AG08395 (cell line): ENCODE measurements at regions not wholly inside any gene's neighbourhood (a gene's known extent, or its start where the extent isn't known, plus 50 kb on each side); places are given as distances from the start of the nearest gene placed in this dataset.
"Not testable (repeated sequence)": the region's sequence is repeated elsewhere in the genome, so short reads cannot be mapped to it uniquely, and the experiment has no call there.

Experiments
- DNase-seq: peaks from one replicate; pipeline ENCODE4 v3.0.0; 2012; ENCODE audit warnings: mixed read lengths, low spot score

DNA sequence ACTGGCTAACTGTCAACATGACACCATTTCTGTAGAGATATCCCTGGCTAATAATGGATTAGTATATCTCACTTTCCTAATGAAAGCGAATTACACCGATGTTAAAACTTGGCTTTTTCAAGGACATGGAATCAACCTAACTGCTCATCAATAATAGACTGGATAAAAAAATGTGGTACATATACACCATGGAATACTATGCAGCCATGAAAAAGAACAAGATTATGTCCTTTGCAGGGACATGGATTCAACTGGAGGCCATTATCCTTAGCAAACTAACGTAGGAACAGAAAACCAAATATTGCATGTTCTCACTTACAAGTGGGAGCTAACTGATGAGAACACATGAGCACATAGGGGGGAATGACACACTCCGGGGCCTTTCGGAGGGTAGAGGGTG, 62.6 kb downstream of the ZIC1 start:
- no peak for DNase-seq

DNA sequence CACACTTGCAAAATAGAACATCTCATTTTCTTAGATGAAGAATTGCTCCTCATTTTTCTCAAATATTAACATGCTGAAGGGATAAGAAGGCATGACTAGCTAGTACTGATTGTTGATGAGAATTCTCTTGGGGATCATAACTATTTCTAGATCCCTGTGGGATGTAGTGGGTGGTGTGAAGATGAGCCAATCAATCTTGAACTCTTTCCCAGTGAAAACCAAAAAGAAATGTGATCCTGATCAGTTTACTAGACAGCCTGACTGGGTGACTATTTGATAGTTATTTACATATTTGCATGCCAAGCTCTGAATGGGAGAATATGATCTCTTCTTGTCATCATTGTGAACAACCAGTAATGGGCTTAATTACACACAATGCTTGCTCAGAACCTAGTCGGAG, 63.7 kb downstream of the ZIC1 start:
- DNase-seq = no peak

DNA sequence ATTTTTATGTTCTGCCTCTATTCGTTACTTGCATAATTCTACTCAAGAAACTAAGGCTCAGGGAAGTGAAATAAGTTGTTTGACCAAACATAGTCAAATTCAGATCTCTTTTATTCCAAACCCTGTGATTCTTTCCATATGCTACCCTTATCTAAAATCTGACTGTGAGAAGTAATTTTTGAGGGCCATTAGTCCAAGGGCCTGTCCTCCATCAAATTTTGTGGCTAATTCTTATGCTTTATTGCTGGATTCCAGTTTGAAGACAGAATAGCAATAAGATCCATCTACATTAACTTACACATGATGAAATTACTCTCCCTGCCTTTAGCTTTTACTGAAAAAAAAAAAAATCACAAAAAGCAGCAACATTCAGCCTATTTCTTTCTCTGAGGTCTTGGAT, 74.0 kb downstream of the ZIC1 start:
- DNase-seq = no peak

DNA sequence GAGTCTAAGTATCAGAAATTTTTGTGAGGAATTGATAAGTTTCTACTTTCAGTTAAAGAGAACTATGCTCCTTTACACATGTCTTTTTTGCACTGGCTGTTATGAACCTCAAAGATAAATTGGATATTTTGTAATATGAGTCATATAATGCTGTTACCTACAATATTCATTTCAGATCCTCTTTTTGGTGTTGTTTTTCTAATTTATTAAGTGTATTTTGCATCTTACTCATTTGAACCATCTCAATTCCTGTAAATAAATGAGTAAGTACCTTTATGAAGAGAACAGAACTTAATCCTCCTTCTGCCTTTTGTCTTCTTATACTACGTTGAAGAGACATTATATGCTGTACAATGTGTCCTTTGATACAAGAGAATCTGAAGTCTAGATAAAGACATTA, 74.4 kb downstream of the ZIC1 start:
- DNase-seq = no peak

DNA sequence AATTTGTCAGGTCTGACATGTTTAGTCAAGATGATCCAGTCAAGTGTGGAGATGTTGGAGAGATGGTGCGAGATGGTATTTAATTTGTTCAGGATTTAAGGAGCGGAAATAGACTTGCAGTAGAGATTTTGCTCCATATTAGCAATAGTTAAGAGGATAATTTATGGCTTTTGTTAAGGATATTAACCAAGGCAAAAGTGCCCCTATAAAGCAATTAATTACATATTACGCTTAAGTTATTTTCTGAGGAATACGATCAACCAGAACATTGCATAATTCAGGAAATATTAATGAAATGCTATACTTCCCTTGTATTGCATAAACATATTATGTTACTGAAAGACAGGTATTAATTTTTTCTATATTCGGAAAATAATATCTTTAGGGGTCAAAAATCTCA, 83.9 kb downstream of the ZIC1 start:
- DNase-seq = no peak

DNA sequence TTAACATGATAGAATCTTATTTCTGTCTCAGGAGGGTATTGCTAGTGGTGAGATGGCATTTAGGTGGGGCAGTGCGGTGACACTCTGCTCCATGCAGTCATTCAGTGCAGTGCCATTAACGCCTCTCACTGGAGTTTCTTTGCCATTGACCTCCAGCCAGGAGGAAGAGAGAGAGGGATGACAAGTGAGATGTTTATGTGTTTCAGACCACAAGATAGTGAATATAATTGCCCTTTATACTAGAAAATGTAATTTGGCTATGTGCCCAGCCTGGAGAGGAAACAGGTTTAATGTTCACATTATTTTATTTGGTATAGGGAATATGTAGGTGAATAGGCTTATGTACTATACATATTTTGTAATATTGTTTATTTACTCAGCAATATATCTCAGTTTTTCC, 84.5 kb downstream of the ZIC1 start:
- no peak for DNase-seq

DNA sequence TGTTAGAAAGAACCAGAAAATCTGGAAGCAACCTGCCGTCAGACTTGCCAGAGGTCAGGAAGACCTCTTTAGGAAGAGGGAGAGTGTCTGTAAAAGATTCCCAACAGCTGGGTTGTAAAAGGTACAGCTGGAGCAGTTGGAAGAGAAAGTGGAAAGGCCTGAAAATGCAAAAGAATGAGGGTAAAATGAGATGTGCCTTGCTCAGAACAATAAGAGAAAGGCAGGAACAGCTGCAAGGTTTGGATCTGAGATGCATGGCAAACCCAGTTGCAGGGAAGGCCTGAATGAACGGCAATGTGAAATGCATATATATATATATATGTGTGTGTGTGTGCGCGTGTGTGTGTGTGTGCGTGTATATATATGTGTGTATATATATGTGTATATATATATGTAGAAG, 88.1 kb downstream of the ZIC1 start:
- no peak for DNase-seq

DNA sequence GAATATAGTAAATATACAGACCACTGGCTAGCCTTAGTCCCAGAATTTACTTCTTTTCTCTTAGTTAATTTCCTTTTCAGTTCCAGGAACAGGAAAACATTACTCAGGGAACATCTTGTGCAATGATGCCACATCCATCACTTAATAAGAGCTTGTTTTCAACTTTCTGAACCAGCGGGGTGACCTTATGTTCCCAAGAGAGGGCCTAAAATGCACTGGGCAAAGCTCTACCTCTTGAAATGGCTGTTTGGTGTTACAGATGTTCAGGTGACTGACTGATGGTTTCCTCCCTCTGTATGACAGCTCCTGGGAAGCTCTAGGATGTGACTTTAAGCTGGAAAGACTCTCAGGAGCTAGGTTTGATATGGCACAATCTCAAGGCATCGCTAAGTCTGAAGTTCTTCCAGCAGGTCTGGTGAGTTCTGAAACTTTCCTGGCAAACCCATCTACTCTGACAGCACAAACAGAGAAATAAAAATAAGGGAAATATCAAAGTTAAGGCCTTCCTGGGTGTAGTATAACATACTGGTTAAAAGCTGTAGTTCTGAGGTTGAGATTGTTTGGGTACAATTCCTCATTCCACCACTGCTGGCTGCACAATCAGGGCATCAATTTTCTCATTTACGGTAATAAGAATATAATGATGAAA, 98.6 kb downstream of the ZIC1 start:
- DNase-seq = no peak

DNA sequence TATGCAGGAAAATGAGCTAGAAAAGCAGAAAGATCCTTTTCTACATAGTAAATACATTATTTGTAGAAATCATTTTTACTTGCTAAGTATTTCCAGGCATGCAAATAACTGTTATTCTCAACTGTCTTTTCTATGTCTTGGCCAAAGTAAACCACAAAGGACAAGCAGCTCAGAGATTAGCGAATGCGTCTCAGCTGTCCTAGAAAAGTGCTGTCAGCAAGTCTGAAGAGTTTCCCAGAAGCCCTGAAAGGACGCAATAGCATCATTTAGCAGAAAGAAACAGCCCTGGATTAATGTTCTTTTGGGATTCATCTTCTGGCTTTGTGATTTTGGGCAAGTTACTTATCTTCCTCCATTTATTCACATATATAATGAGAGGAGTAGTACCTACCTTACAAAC, 100.3 kb downstream of the ZIC1 start:
- DNase-seq = no peak

DNA sequence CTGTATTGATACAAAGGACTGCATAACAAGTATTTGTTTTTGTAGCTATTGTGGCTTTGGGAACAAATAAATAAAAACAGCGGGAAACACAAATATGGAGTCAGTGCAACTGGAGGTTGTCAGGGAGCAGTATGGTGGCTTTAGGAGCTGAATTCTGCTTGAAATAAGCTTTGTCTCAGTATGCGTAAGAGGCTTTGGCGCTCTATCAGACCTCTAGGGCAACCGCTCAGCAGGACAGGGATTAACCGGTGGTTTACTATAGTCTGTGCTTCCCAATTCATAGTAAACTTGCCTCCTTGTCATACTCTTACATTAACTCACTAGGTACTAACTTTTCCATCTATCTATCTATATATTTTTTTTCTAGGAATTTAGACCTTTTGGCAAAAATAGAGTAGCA, 104.6 kb downstream of the ZIC1 start:
- DNase-seq = no peak

DNA sequence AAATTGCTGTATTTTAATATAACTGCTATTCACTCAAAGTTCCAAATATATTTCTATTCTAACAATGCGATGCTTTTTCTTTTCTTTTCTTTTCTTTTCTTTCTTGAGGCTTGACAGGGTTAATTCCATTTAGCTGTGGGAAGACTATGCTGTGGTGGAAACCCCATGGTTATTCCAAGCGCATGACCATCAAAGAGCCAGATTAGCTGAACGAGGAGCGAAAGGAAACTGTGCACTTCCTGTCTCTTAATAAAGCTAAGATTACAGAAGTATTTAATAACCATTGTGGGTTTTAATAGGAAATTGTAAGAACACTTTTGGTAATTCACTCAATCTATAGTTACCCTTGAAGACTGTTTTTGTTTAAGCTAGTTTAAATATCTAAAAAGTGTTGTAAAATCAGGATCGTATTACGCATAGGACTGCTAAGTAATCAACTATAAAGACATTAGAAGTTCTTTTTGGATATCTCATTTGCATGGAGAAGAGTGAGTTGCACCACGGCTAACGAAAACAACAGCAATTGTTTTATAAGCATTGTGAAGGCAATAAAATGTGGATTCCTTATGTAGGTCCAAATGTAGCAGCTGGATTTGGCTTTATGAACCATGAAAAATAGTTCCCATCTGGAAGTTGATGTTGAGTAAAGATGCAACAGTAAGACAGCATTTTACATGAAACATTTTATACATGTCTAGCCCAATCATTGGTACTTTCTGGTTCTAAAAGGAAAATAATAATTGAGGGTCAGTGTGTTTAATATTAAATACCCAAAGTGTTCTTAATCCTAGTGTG, 105.4 kb downstream of the ZIC1 start:
- DNase-seq = no peak

DNA sequence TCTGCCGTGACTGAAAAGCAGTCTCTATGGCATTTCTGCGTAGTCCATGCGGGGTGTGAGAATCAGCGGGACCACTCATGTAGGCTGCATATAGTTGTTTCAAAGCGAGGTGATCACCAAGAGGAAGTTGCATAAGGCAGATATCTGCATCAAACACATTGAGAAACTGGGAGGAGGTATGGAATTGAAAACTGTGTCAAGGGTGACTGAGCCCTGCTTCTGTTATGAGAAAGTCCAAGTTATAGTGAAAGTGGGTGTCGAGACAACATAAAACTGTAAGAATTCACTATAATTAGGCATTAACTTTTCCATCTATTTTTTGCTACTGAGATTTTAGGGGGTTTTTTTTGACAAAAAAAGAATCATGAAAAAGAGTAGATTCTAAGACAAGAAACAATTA, 109.3 kb downstream of the ZIC1 start:
- no peak for DNase-seq

DNA sequence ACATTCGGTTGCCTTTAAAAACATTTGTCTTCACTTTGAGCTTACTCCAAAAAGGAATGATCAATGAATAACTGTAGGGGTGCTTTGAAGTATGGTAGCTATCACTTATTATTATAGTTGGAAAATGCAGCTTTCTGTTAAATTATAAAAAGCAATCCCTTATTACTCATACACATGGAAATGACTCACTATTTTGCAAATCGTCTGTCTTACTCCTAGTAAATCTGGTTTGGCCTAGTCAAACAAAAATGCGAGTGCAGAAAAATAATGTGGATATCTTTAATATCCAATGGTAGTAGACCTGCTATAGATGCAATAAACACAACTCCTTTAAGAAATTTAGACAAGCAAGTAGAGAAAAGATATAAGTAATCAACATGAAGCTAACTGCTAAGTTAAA, 112.5 kb downstream of the ZIC1 start:
- peak; percentile 22 for DNase-seq

DNA sequence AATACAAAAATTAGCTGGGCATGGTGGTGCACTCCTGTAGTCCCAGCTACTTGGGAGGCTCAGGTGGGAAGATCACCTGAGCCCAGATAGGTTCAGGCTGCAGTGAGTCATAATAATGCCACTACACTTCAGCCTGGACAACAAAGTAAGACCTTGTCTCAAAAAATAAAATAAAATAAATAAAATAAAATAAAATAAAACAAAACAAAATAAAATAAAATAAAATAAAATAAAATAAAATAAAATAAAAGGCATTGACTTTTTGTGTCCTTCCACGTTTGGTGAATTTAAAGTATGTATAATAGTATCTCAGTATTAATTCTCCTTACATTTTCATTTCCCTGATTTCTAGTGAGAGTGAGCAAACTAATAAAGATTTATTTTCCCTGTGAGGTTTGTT, 113.6 kb downstream of the ZIC1 start:
- not testable (repeated sequence) for DNase-seq

DNA sequence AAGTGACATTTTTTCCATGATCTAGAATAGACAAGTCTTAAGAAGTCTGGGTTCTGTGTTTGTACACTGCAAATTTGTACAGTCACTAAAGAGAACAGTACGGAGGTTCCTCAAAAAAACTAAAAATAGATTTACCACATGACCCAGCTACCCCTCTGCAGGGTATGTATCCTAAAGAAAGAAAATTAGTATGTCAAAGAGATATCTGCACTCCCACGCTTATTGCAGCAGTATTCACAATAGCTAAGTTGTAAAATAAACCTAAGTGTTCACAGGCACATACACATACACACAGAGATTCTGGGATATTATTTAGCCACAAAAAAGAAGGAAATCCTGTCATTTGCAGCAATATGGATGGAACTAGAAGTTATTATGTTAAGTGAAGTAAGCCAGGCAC, 120.4 kb downstream of the ZIC1 start:
- no peak for DNase-seq

DNA sequence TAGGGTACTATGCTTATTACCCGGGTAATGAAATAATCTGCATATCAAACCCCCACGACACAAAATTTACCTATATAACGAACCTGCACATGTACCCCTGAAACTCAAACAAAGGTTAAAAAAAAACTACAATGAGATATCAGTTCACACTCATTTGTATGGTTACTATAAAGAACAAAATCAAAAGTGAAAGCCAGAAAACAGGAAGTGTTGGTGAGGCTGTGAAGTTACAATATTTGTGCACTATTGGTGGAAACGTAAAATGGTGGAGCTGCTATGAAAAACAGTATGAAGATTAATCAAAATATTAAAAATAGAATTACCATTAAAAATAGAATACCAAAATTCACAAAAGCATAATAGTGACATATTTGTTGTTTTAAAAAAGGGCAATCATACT, 128.9 kb downstream of the ZIC1 start:
- no peak for DNase-seq

DNA sequence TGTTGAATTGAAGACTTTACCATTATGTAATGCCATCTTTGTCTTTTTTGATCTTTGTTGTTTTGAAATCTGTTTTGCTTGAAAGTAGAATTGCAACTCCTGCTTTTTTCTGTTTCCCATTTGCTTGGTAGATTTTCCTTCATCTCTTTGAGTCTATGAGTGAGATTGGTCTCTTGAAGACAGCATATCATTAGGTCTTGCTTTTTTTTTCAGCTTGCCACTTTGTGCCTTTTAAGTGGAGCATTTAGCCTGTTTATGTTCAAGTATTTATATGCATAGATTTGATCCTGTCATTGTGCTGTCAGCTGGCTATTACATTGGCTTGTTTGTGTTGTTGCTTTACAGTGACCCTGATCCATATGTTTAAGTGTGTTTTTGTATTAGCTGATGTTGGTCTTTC, 131.8 kb downstream of the ZIC1 start:
- DNase-seq = no peak

DNA sequence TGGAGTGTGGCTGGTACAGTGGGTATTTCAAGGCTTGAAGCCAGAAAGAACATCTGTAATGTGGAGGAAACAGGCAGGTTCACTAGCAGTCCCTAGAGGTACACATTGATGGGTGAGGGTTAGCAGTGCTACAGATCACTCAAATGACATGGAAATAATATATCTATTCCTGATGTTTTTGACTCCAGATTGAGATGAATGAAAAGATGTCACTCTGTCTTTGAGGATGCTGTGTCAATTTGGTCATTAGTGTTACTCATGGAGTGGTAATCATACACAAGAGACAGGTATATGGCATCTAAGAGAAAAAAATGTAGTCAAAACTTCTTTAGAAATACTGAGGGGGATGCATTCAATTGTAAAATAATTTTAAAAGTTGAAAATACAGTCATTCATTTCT, 135.1 kb downstream of the ZIC1 start:
- DNase-seq = no peak

DNA sequence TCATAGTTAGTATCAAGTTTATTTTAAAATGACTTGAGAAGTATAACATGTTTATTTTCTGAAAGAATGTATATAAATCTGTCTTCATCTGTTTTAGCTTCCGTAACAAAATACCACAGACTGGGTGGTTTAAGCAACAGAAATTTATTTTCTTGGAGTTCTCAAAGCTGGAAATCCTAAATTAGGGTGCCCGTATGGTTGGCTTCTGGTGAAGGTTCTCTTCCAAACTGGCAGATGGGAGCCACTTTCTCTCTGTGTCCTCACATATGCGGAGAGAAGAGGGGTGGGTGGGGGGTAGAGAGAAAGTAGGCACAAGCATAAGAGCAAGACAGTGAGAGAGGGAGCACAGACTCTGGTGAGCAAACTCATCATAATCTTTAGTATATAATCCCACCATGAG, 142.3 kb downstream of the ZIC1 start:
- DNase-seq = no peak

DNA sequence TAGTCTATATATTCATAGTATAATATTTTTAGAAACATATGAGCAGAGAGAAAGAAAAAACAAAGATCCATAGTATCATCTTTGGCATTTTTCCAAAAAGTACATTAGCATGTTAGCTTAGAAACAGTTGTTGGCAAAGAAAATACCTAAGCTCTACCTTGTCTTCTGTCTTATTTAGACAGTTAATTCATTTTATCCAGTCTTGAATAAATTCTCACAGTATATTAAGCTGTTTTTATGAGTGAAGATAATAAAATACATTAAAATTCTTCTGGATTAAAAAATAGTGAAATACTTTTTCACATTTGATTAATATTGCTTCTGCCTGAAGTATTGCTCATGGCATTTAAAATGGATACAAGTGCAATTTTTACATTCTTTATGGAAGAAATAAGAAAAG, 145.2 kb downstream of the ZIC1 start:
- no peak for DNase-seq

DNA sequence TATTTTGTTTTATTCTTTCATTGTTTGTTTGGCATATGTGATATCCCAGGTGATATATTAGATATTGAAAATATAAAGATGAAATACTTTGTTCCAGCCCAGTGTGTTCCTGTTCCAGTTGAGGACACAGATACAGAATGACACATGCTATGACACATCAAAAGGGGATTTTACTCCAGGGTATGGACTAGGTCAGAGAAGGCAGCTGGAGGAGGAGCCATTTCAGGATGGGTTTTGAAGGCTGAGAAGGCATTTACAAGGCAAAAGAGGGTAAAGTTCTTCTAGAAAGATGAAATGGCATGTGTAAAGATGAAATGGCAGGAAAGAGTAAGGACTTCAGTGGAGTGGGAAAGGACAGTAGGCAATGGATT, 163.8 kb downstream of the ZIC1 start:
- peak; percentile 9 for DNase-seq

DNA sequence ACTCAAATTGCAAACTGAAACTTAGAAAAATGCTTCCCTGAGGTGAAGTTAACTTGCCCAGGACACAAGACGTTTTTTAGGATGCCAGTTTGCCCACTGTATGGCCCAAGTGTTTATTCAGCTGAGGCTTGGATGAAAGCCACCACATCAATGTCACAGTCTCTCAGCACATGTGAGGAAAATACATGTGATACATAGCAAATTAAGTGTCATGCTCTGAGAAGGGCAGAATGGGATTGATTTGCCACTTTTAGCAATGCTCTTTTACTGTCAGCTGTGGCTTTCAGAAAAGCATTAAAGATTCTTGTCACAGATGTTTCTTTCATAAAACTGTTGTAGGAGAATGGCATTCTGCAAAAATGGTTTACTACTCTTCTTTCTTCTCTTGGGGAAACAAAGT, 165.5 kb downstream of the ZIC1 start:
- no peak for DNase-seq

DNA sequence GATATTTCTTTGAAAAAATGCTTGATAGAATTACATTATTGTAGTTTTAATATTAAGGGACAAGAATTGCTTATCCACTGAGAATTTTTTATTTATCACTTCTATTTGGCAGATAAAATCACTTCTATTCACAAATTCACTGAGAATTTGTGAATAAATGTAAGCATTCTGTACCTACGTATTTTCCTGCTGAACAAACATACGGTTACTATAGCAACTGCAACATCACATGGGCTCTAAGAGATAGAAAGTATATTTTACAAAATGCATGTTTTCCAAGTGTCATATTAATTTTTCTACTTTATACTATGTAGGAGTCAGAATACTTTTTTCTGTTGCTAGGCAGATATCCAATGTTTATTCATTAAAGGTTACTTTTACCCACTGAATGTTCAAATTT, 166.2 kb downstream of the ZIC1 start:
- no peak for DNase-seq

DNA sequence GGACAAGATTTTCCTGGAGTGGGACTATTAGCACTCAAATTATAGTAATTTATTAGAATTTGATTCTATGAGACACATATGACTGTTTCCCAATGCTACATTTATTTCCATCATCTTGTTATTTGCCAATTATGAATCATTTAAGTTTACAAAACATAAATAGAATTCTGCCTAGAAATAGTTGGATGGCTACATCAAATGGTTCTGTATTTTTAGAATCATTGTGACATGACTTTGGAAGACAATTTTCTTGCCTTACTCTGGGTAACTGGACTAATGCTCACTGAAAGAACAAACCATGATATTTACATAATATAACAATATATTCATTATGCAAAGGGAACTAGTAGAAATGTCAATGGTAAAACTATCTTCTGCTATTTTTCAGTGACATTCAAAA, 173.5 kb downstream of the ZIC1 start:
- DNase-seq = no peak
